ENCODE measurements at regions not wholly inside any gene's neighbourhood (a gene's known extent, or its start where the extent isn't known, plus 50 kb on each side); places are given as distances from the start of the nearest gene placed in this dataset.

- DNase-seq = no peak
These were observed 170.7 kb downstream of the NEBL start for GRCh38 chr10:20726381-20726780.

GRCh38 chr10:20714979-20715378, 182.1 kb downstream of the NEBL start:
- DNase-seq = no peak

GRCh38 chr10:20714518-20714917, 182.6 kb downstream of the NEBL start:
- no peak for DNase-seq

DNA sequence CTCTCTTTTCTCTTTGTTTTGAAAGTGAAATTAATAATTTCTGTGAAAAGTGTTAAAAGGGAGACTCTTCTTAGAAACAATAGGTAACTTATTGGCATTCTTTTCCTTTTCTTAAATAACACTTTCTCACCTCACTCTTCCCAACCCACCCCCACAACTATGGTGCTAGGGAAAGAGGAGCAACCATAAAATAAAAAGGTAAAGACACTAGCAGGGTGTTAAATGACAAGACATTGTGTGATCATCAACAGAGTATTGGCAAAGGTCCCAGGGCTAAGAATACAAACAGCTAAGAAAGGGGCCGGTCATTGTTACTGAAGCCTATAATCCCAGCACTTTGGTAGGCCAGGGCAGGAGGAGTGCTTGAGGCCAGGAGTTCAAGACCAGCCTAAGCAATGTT, 183.7 kb downstream of the NEBL start:
- DNase-seq = no peak

DNA sequence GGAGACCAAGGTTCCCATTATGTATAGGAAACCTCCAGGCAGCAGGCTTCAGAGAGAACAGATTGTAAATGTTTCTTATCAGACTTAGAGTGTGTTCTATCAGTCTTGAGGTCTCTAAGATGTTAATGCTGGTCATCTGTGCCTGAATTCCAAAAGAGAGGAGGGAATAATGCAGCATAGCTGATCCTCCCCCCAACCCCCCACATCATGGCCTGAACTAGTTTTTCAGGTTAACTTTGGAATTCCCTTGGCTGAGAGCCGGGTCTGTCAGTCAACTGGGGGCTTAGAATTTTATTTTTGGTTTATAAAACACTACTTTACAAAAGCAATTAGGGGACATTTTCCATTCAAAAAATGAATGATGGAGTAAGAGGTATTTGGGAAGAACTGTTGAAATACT, 184.3 kb downstream of the NEBL start:
- DNase-seq = no peak

DNA sequence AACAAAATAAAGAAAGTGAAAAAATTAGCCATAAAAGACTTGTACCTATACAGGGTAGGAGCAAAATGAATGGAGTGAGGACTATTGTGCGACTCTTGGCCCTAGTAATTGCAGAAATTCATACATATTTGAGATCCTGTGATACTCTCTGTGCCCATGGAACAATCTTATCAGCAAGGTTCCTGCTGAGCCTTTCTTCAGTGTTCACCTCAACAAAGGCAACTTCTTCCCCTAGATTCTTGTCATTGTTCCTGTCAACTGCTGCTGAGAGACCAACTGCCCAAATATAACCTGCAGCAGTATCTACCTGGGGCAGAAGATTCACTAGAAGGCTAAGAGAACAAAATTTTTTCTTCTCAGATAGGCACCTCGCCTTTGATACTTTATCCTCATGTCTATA, 187.4 kb downstream of the NEBL start:
- DNase-seq = no peak

- no peak for DNase-seq
These were observed 188.8 kb downstream of the NEBL start for GRCh38 chr10:20708305-20708704.

GRCh38 chr10:20707251-20707650, 189.9 kb downstream of the NEBL start:
- no peak for DNase-seq

DNA sequence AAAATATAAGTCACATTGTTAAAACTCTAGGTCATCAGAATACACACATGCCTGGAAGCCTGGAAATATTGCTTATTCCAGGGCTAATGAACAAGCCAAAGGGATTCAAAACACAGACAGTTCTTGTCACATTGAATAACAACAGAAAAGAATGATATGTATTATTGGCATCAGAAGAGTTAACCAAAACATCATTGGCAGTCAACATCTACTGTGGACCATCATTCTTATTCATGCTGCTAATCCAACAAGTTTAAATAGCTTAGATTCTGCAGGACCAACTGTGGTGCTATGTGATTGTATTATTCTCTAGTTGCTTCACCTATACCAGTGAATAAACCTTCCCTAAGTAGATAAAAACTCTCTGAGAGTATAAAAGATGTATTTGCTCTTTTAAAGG, 198.3 kb downstream of the NEBL start:
- DNase-seq = no peak

DNA sequence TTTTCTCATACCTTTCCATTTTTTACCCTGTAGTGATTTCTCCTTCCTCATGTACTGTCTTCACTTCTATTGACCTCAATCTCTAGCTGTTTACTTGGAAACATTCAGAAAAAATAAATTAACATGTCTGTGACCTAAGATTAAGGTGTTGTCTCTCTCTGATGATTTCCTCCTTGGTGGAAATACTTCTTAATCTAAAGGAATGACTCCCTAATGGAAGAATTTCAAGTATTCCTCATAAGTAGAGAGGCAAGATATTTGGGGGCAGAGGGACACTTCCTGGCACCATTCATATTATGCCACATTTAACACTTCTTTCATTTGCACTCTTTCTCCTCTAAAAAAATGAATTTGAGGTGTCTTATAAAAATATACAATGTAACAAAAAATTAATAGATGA, 202.8 kb downstream of the NEBL start:
- DNase-seq = no peak

DNA sequence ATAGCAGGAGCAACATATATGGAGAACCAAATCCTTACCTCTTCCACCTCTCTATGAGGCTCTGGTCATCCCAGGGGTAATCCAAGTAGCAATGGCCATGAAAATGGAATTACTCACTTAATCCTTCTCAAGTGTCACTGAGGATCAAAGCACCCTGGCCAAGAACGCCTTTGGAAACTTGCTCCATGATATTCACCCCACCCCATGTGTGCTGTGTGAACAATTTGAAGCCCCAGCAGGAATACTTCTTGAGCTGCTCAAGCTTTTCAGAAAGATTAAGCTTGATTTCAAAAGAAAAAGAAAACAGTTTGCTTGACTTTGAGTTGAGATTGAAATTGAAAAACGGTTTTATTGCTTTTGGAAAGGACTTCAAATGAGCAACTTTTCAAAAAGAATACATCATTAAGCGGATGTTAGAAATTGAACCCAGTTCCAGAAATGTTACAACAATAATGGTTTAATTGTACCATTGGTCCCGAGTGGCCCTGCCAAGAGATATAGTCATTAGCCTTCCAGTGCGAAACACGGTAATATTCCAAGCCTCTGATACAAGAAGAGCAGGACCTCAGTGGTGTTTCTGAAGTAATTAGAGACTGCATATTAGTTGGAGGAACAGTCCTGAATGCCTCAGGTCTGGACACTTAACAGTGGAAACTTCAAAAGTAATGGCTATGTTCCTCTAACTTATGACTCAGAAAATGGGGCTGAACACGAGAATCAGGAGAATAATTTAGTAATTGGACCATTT, 208.1 kb downstream of the NEBL start:
- DNase-seq = no peak

- no peak for DNase-seq
These were observed 211.0 kb downstream of the NEBL start for GRCh38 chr10:20686015-20686635.

GRCh38 chr10:20685462-20685861, 211.6 kb downstream of the NEBL start:
- DNase-seq = no peak

DNA sequence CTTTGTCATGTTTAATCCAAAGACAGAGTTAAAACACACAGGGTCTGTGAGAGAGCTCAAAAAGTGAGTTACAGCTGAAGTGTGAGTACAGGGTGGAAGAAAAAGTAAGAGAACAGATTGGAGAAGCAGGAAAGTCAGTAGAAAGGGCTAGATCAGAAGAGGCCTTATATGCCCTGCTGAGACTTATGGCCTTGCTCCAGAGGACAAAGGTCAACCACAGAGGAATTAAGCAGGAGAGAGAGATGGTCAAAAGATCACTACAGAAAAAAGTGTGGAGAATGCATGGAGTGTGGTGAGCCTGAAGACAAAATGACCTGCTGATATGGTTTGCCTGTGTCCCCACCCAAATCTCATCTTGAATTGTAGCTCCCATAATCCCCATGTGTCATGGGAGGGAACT, 213.8 kb downstream of the NEBL start:
- no peak for DNase-seq

- no peak for DNase-seq
These were observed 214.3 kb downstream of the NEBL start for GRCh38 chr10:20682782-20683181.

GRCh38 chr10:20677340-20677739, 219.8 kb downstream of the NEBL start:
- DNase-seq = no peak

DNA sequence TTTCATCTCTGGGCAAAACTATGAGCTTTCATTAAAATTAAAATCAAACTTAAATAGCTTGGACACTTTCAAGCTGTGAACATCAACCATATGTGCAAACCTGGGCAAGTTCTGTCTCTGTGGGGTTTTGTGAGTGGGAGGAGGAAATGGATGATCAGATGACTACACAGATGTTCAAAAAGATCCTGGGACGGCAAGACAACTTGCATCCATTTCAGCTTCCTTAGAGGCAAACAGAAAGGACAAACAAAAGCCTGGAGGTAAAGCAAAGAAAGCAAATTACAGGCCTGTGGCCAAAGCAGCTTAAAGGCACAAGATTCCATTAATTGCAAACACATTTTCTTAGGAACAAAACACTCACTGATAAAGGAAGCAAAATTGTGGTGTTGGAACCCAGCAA, 222.2 kb downstream of the NEBL start:
- DNase-seq = no peak

DNA sequence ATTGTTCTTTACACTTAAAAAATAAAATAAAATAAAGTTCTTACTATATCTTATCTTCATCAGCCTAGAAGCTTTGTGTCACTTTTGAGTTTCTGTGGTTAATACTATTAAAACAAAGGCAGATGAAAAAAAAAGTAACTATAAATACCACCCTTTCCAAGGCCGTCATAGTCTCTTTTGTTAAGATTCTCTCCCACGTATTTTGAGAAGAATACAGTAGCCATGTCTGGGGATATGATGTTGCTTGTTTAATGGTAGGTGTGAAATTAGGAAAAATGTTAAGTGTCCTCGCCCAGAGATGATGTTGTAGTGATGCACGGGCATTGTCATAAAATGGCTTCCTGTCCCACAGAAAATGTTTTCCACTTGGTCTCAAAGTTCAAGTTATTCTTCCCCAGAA, 223.9 kb downstream of the NEBL start:
- no peak for DNase-seq

DNA sequence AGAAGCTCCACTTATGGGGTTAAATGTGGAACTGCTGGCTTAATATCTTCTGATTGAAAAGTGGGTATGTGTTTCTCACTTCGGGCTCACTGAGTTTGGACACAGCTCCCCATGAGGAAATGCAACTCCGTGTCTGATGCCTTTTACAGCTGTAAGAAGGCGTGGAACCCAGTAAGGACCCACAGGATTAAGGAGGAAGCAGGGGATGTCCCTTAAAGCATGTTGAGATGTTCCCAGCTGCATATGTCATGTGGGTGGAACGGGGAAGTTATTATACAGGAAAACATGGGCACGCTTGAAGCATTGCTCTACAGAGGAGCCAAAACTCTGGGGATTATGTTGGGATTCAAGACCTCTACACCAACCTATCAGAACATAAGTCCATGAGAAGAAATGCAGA, 224.4 kb downstream of the NEBL start:
- peak in 1 of 4 experiments; percentile 9 for DNase-seq

- DNase-seq = no peak
These were observed 226.5 kb downstream of the NEBL start for GRCh38 chr10:20670579-20670978.

GRCh38 chr10:20668985-20669384, 228.1 kb downstream of the NEBL start:
- DNase-seq = no peak

DNA sequence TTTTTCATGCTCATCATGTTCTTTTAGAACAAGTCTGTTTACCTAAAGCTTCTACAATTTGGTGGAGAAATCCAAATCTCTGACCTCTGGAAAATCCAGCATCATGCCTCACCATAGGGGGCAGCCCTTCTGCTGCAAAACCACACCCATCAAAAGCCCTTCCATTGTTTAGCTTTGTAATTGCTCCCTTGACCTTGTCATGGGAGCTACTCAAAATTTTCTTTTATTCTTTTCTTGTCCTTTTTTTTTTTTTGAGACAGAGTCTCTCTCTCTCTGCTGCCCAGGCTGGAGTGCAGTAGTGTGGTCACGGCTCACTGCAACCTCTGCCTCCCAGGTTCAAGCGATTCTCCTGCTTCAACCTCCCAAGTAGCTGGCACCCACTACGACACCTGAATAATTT, 234.4 kb downstream of the NEBL start:
- DNase-seq = no peak

- no peak for DNase-seq
These were observed 237.9 kb downstream of the NEBL start for GRCh38 chr10:20659225-20659624.

GRCh38 chr10:20658158-20658557, 239.0 kb downstream of the NEBL start:
- no peak for DNase-seq

DNA sequence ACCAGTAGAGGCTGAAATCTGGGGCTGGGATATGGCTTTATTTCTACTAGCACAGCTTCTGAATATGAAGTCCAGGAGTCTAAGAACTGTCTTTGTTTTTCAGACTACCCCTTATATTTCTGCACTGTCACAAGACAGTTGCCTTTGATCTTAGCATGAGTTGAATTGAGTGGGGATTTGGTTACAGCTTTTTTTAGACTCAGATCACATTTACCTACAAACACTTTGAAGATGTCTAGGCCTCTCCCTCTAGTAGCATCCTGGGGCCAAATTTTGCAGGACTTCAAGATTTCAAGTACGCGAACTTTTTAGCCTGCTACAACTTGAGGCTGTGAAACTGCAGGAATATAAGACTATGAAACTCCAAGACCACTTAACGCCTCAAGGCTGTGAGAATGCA, 240.2 kb downstream of the NEBL start:
- DNase-seq = no peak

Data from suppressor macrophage (primary cell).